DND-41 (cell line): ENCODE measurements at regions not wholly inside any gene's neighbourhood (a gene's known extent, or its start where the extent isn't known, plus 50 kb on each side); places are given as distances from the start of the nearest gene placed in this dataset.

ENCODE experiments used
- ATAC-seq: fragments of 200-7000 bp; cut with Tn5 transposase; 3 replicates; pipeline ENCODE4 v1.9.1; 2021; ENCODE audit warnings: low read depth; ENCODE audit not compliant: insufficient read depth
- DNase-seq: peaks from one replicate; pipeline ENCODE4 v3.0.0-alpha.2; 2020
- H2AFZ ChIP-seq: 2 replicates; pipeline ENCODE4 v1.6.0; 2012; ENCODE audit warnings: low read depth, low read length
- H3K27ac ChIP-seq: 2 replicates; pipeline ENCODE4 v1.5.1; 2012; ENCODE audit warnings: low read length, inconsistent platforms
- H3K27me3 ChIP-seq: fragments of 200-600 bp; sonication (generic); 2 replicates; pipeline ENCODE4 v1.6.0; 2012; ENCODE audit warnings: low read length, mild to moderate bottlenecking, inconsistent platforms; ENCODE audit not compliant: insufficient read depth, poor library complexity
- H3K36me3 ChIP-seq: 2 replicates; pipeline ENCODE4 v1.5.1; 2012; ENCODE audit warnings: low read length, inconsistent platforms; ENCODE audit not compliant: insufficient read depth
- H3K4me1 ChIP-seq: 2 replicates; pipeline ENCODE4 v1.5.1; 2012; ENCODE audit warnings: mild to moderate bottlenecking, low read length; ENCODE audit not compliant: insufficient read depth
- H3K4me2 ChIP-seq: 2 replicates; pipeline ENCODE4 v1.6.0; 2012; ENCODE audit warnings: mild to moderate bottlenecking, moderate library complexity, low read length, inconsistent platforms; ENCODE audit not compliant: insufficient read depth
- H3K4me3 ChIP-seq, 2 experiments: fragments of 200-600 bp in 1 of 2; shearing (Covaris generic) in 1 of 2; 2 replicates each; pipeline ENCODE4 v1.5.1; 2012 to 2016; ENCODE audit warnings: inconsistent platforms in 2 of 2, low read length in 2 of 2, mild to moderate bottlenecking in 2 of 2, low read depth in 1 of 2, moderate library complexity in 1 of 2
- H3K79me2 ChIP-seq: 2 replicates; pipeline ENCODE4 v1.6.0; 2012; ENCODE audit warnings: low read length, inconsistent platforms; ENCODE audit not compliant: insufficient read depth
- H3K9ac ChIP-seq: 2 replicates; pipeline ENCODE4 v1.6.0; 2012; ENCODE audit warnings: low read depth, mild to moderate bottlenecking, inconsistent platforms, low read length, moderate library complexity
- H3K9me3 ChIP-seq: 2 replicates; pipeline ENCODE4 v1.5.1; 2012; ENCODE audit warnings: low read length, moderate library complexity, mild to moderate bottlenecking, inconsistent platforms; ENCODE audit not compliant: insufficient read depth, severe bottlenecking
- H4K20me1 ChIP-seq: 2 replicates; pipeline ENCODE4 v1.6.0; 2012; ENCODE audit warnings: low read length; ENCODE audit not compliant: insufficient read depth
- CTCF ChIP-seq: IDR thresholded peaks from 2 replicates; pipeline ENCODE4 v1.5.1; 2012; ENCODE audit warnings: borderline replicate concordance, low read length, moderate library complexity, mild to moderate bottlenecking; ENCODE audit not compliant: poor library complexity, severe bottlenecking; ENCODE audit errors: extremely low read depth
- EZH2 ChIP-seq: IDR thresholded peaks from 3 replicates; pipeline ENCODE4 v1.6.1; 2012; ENCODE audit warnings: borderline replicate concordance, low read depth, mild to moderate bottlenecking, moderate library complexity, low read length, inconsistent platforms; ENCODE audit not compliant: severe bottlenecking

- no peak overlapping the region for H3K4me3 ChIP-seq
- DNase-seq (no peak), ATAC-seq (no peak)
- H4K20me1 ChIP-seq: no peaks in the 10 kb centered on the region
- no peak overlapping the region for H3K9ac ChIP-seq
- TF ChIP-seq EZH2 (no peak), CTCF (no peak)
- H3K79me2 ChIP-seq: no peaks in the 10 kb centered on the region
- H3K4me2 ChIP-seq: no peak overlapping the region
- H3K36me3 ChIP-seq: no peaks in the 10 kb centered on the region
- H3K9me3 ChIP-seq: no peaks in the 10 kb centered on the region
- H3K4me1 ChIP-seq: no peaks in the 10 kb centered on the region
- no peaks in the 10 kb centered on the region for H3K27me3 ChIP-seq
- no peak overlapping the region for H3K27ac ChIP-seq
- no peak overlapping the region for H2AFZ ChIP-seq
Measured at GRCh38 chr13:54573186-54573585, 1544.6 kb downstream of the OLFM4 start.

DNA sequence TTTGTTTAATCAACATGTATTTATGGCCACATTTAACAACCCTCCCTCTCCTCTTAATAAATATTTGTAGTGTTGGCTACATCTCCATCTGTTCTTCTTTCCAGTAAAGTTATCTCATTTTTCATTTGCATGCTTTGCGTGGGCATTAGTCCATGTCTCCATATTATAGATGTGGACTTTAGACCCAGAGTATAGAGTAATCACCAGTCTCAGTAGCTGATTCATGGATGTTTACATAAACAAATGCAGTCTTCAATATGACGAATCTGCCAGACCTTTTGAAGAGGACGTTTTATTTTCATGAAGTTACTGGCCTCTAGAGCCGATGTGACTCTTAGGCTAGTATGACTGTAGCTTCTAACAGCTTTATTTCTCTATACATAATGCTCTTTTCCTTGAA lies 1546.2 kb downstream of the OLFM4 start:
- no peak overlapping the region for H3K9ac ChIP-seq
- no peaks in the 10 kb centered on the region for H3K9me3 ChIP-seq
- no peak for DNase-seq
- H3K27ac ChIP-seq: no peak overlapping the region
- no peaks in the 10 kb centered on the region for H4K20me1 ChIP-seq
- no peaks in the 10 kb centered on the region for H3K27me3 ChIP-seq
- no peak overlapping the region for H2AFZ ChIP-seq
- TF ChIP-seq CTCF (no peak), EZH2 (no peak)
- H3K36me3 ChIP-seq: no peaks in the 10 kb centered on the region
- H3K4me1 ChIP-seq: no peaks in the 10 kb centered on the region
- H3K4me3 ChIP-seq: no peak overlapping the region
- no peaks in the 10 kb centered on the region for H3K79me2 ChIP-seq
- ATAC-seq: no peak
- H3K4me2 ChIP-seq: no peak overlapping the region

GRCh38 chr13:54591540-54591939 lies 1562.9 kb downstream of the OLFM4 start:
- Histone ChIP-seq H3K9ac (no peak overlapping the region), H3K9me3 (no peaks in the 10 kb centered on the region), H3K4me3 (no peak overlapping the region), H3K27ac (no peak overlapping the region), H3K79me2 (no peaks in the 10 kb centered on the region), H3K27me3 (no peaks in the 10 kb centered on the region), H2AFZ (no peak overlapping the region), H3K4me2 (no peak overlapping the region), H3K4me1 (no peaks in the 10 kb centered on the region), H3K36me3 (no peaks in the 10 kb centered on the region), H4K20me1 (no peaks in the 10 kb centered on the region)
- TF ChIP-seq CTCF (no peak), EZH2 (no peak)
- DNase-seq: no peak
- no peak for ATAC-seq

GRCh38 chr13:54592201-54592600 lies 1563.6 kb downstream of the OLFM4 start:
- no peak overlapping the region for H2AFZ ChIP-seq

More at GRCh38 chr13:54592201-54592600, 1563.6 kb downstream of the OLFM4 start:
- DNase-seq: no peak
- no peaks in the 10 kb centered on the region for H3K27me3 ChIP-seq
- no peak for ATAC-seq
- no peak for TF ChIP-seq CTCF
- no peak overlapping the region for H3K4me2 ChIP-seq
- no peaks in the 10 kb centered on the region for H3K4me1 ChIP-seq
- no peaks in the 10 kb centered on the region for H3K36me3 ChIP-seq
- H3K27ac ChIP-seq: no peak overlapping the region
- no peak overlapping the region for H3K4me3 ChIP-seq
- no peaks in the 10 kb centered on the region for H4K20me1 ChIP-seq
- H3K9ac ChIP-seq: no peak overlapping the region
- no peaks in the 10 kb centered on the region for H3K9me3 ChIP-seq
- no peaks in the 10 kb centered on the region for H3K79me2 ChIP-seq
